GM23338 (cell line): ENCODE measurements at regions not wholly inside any gene's neighbourhood (a gene's known extent, or its start where the extent isn't known, plus 50 kb on each side); places are given as distances from the start of the nearest gene placed in this dataset.
"Not testable (repeated sequence)": the region's sequence is repeated elsewhere in the genome, so short reads cannot be mapped to it uniquely, and the experiment has no call there.

Experiments used
- ATAC-seq: fragments of 200-7000 bp; cut with Tn5 transposase; 3 replicates; pipeline ENCODE4 v1.9.1; 2020
- DNase-seq: peaks from one replicate; pipeline ENCODE4 v3.0.0-alpha.2; 2015; ENCODE audit warnings: low spot score
- H2AFZ ChIP-seq: fragments of 200-600 bp; sonication (generic); 2 replicates; pipeline ENCODE4 v1.8.0; 2016; ENCODE audit warnings: antibody characterized with exemption, mild to moderate bottlenecking, moderate library complexity
- H3F3A ChIP-seq: fragments of 200-600 bp; sonication (generic); replicated peaks from 2 replicates; pipeline ENCODE4 v1.8.0; 2017; ENCODE audit warnings: antibody characterized with exemption, mixed run types, low read depth
- H3K27ac ChIP-seq: fragments of 200-600 bp; sonication (generic); 2 replicates; pipeline ENCODE4 v1.6.1; 2016; ENCODE audit warnings: low read depth
- H3K27me3 ChIP-seq: fragments of 200-600 bp; sonication (generic); 2 replicates; pipeline ENCODE4 v1.8.0; 2016; ENCODE audit warnings: mild to moderate bottlenecking, mixed run types, moderate library complexity; ENCODE audit not compliant: insufficient read depth
- H3K36me3 ChIP-seq: fragments of 200-600 bp; sonication (generic); 2 replicates; pipeline ENCODE4 v1.8.0; 2016; ENCODE audit warnings: mild to moderate bottlenecking; ENCODE audit not compliant: insufficient read depth
- H3K4me1 ChIP-seq: fragments of 200-600 bp; sonication (generic); 2 replicates; pipeline ENCODE4 v1.8.0; 2016; ENCODE audit warnings: mild to moderate bottlenecking, moderate library complexity; ENCODE audit not compliant: insufficient read depth
- H3K4me2 ChIP-seq: fragments of 200-600 bp; sonication (generic); 2 replicates; pipeline ENCODE4 v1.7.1; 2017; ENCODE audit warnings: mixed run types
- H3K4me3 ChIP-seq: fragments of 200-600 bp; sonication (generic); 2 replicates; pipeline ENCODE4 v1.6.1; 2016; ENCODE audit warnings: mixed run types
- H3K79me2 ChIP-seq: fragments of 200-600 bp; sonication (generic); replicated peaks from 2 replicates; pipeline ENCODE4 v1.8.0; 2017; ENCODE audit warnings: mild to moderate bottlenecking; ENCODE audit not compliant: insufficient read depth
- H3K9me2 ChIP-seq: fragments of 200-600 bp; sonication (generic); 2 replicates; pipeline ENCODE4 v1.8.0; 2017; ENCODE audit not compliant: insufficient read depth
- H4K20me1 ChIP-seq: fragments of 200-600 bp; sonication (generic); replicated peaks from 2 replicates; pipeline ENCODE4 v1.8.0; 2017; ENCODE audit warnings: mild to moderate bottlenecking; ENCODE audit not compliant: insufficient read depth
- H3K27ac Mint-ChIP-seq: 2 replicates; pipeline ENCODE4 v1.8.0; 2020; ENCODE audit warnings: inconsistent platforms, mild to moderate bottlenecking, moderate library complexity, mixed read lengths
- H3K27me3 Mint-ChIP-seq: 3 replicates; pipeline ENCODE4 v1.8.0; 2022; ENCODE audit warnings: low read depth, mild to moderate bottlenecking, moderate library complexity, mixed read lengths, inconsistent platforms; ENCODE audit not compliant: insufficient read depth, poor library complexity
- H3K36me3 Mint-ChIP-seq: 3 replicates; pipeline ENCODE4 v1.8.0; 2021; ENCODE audit warnings: low read depth, mild to moderate bottlenecking, inconsistent platforms, moderate library complexity, mixed read lengths
- H3K4me1 Mint-ChIP-seq: 3 replicates; pipeline ENCODE4 v1.8.0; 2020; ENCODE audit warnings: mild to moderate bottlenecking, inconsistent platforms, mixed read lengths
- H3K4me3 Mint-ChIP-seq: 3 replicates; pipeline ENCODE4 v1.8.0; 2021; ENCODE audit warnings: moderate library complexity, mild to moderate bottlenecking, inconsistent platforms, mixed read lengths
- H3K9me3 Mint-ChIP-seq: 3 replicates; pipeline ENCODE4 v1.8.0; 2020; ENCODE audit warnings: moderate library complexity, mild to moderate bottlenecking, inconsistent platforms, mixed read lengths
- TF ChIP-seq, protein P1 (sequence below): IDR thresholded peaks from one replicate; pipeline ENCODE4 v1.6.1; 2018; ENCODE audit warnings: antibody characterized with exemption; ENCODE audit not compliant: unreplicated experiment

DNA sequence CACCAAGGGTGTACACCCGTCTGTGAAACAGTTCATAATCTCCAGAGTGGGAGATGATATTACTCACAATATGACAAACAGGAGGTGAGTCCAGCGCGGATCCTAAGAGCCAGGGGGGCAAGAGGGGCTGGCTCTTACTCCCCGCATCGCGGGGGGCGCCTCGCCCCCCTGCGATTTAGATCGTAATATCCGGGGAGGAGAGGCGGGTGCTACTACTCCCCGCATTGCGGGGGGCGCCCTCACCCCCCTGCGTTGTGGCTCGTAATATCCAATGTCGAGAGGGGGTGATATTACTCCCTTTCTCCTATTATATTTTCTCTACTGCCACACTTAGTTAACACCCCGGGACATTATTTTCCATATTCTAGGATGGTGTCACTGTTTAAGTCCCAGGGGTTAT, 131.9 kb downstream of the ADRA2C start (continued):
- TF ChIP-seq, protein P1, sequence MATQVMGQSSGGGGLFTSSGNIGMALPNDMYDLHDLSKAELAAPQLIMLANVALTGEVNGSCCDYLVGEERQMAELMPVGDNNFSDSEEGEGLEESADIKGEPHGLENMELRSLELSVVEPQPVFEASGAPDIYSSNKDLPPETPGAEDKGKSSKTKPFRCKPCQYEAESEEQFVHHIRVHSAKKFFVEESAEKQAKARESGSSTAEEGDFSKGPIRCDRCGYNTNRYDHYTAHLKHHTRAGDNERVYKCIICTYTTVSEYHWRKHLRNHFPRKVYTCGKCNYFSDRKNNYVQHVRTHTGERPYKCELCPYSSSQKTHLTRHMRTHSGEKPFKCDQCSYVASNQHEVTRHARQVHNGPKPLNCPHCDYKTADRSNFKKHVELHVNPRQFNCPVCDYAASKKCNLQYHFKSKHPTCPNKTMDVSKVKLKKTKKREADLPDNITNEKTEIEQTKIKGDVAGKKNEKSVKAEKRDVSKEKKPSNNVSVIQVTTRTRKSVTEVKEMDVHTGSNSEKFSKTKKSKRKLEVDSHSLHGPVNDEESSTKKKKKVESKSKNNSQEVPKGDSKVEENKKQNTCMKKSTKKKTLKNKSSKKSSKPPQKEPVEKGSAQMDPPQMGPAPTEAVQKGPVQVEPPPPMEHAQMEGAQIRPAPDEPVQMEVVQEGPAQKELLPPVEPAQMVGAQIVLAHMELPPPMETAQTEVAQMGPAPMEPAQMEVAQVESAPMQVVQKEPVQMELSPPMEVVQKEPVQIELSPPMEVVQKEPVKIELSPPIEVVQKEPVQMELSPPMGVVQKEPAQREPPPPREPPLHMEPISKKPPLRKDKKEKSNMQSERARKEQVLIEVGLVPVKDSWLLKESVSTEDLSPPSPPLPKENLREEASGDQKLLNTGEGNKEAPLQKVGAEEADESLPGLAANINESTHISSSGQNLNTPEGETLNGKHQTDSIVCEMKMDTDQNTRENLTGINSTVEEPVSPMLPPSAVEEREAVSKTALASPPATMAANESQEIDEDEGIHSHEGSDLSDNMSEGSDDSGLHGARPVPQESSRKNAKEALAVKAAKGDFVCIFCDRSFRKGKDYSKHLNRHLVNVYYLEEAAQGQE: no peak

DNA sequence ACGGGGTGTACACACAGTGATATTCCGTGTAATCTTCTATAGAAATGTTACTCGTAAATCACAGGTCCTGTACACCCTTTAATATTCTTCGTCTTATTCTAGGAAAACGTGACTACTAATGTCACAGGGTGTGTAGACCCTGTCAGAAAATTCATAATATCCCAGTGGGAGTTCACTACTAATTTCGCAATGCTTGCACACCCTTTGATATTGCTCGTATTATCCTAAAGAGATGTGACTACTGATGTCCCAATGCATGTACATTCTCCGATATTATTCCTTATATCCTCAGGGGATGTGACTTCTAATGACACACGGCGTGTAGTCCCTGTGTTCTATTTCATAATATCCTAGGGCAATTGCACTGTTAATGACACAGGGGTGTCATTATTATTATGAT, 132.7 kb downstream of the ADRA2C start:
- not testable (repeated sequence) for H3K4me3 ChIP-seq, H3K4me2 ChIP-seq, DNase-seq, H3K36me3 ChIP-seq, H3K4me1 ChIP-seq, H3K27me3 ChIP-seq, H3K27ac ChIP-seq, H2AFZ ChIP-seq, H3F3A ChIP-seq, H4K20me1 ChIP-seq, H3K9me3 Mint-ChIP-seq, H3K27ac Mint-ChIP-seq, H3K79me2 ChIP-seq, H3K9me2 ChIP-seq, H3K27me3 Mint-ChIP-seq, H3K4me3 Mint-ChIP-seq, ATAC-seq, H3K36me3 Mint-ChIP-seq
- peaks cover 15% of the 10 kb centered on the region for H3K4me1 Mint-ChIP-seq

DNA sequence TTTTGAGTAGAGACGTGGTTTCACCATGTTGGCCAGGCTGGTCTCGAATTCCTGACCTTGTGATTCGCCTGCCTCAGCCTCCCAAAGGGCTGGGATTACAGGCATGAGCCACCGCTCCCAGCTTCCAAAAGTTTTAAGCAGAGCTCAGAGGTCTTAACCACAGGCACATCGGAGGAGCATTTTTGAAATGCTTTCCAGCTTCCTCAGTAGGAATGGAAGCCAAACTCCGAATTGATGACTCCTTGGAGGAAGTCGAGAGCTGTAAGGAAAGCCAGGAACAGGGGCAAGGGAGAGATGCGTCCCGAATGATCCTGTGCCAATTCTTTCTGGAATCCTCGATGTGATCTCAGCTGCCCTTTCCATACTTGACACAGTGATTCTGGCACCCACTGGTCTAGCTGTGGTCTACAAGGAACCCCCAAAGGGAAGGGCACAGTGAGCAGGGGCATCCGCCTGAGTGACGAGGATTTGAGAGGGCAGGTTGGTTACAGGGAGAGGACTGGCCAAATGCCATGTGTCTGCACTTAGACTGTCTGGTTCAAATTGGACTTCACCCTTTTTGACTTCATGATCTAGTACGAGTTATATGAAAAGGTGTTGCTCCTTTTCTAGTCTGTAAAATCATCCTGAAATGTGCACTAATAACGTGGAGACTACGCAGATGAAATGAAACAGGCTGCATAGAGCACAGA, 138.2 kb downstream of the ADRA2C start:
- not testable (repeated sequence) for ATAC-seq, H2AFZ ChIP-seq, H3K4me1 Mint-ChIP-seq, H3K36me3 ChIP-seq, H3K27me3 ChIP-seq, H3K4me1 ChIP-seq, H3K9me3 Mint-ChIP-seq, H3K79me2 ChIP-seq, H3K4me3 Mint-ChIP-seq, H4K20me1 ChIP-seq, DNase-seq, H3K36me3 Mint-ChIP-seq, H3F3A ChIP-seq, H3K9me2 ChIP-seq, H3K27ac ChIP-seq, H3K4me3 ChIP-seq, H3K4me2 ChIP-seq, H3K27ac Mint-ChIP-seq
- H3K27me3 Mint-ChIP-seq: peaks cover 13% of the 10 kb centered on the region

DNA sequence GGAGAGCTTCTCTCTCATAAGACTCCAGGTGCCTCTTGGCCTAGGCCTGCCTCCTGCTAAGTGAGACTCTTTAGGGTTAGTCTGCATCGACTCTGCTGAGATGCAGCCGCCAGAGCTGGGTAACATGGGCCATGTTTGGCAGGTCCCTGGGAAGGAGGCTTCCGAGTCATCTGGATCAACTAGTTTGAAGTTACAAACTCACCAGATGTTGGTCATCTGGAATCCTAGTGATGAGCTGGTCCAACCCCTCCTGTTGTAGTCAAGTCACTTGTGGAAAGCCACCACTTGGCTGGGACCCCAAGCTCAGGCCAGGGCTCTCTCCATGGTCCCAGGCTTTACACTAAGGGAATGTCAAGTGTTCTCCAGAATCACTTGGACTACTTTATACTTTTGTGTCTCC, 143.4 kb downstream of the ADRA2C start:
- H3K9me3 Mint-ChIP-seq, H3K27ac Mint-ChIP-seq, H3K4me3 Mint-ChIP-seq, H3K27me3 ChIP-seq, H3K36me3 ChIP-seq, H3F3A ChIP-seq, H3K36me3 Mint-ChIP-seq, H2AFZ ChIP-seq, H3K4me2 ChIP-seq, H3K9me2 ChIP-seq, H4K20me1 ChIP-seq, H3K4me1 Mint-ChIP-seq, H3K4me1 ChIP-seq, ATAC-seq, H3K79me2 ChIP-seq, H3K4me3 ChIP-seq, H3K27ac ChIP-seq, DNase-seq: not testable (repeated sequence)
- H3K27me3 Mint-ChIP-seq: peaks cover 22% of the 10 kb centered on the region

- H3K4me3 Mint-ChIP-seq: not testable (repeated sequence)
Measured at GRCh38 chr4:3910161-3910950, 144.2 kb downstream of the ADRA2C start.

More at GRCh38 chr4:3910161-3910950, 144.2 kb downstream of the ADRA2C start:
- H3K9me2 ChIP-seq, H3K36me3 ChIP-seq, H3K9me3 Mint-ChIP-seq, H3K27me3 ChIP-seq, H4K20me1 ChIP-seq, H3K27ac Mint-ChIP-seq, H3K27ac ChIP-seq, H3K36me3 Mint-ChIP-seq, H2AFZ ChIP-seq, H3K4me3 ChIP-seq, H3K79me2 ChIP-seq, H3K4me1 Mint-ChIP-seq, H3K4me2 ChIP-seq, DNase-seq, H3K4me1 ChIP-seq, H3F3A ChIP-seq, ATAC-seq: not testable (repeated sequence)
- peaks cover 22% of the 10 kb centered on the region for H3K27me3 Mint-ChIP-seq
